Fibroblast of lung (primary cell): ENCODE measurements at regions not wholly inside any gene's neighbourhood (a gene's known extent, or its start where the extent isn't known, plus 50 kb on each side); places are given as distances from the start of the nearest gene placed in this dataset.

Experiments used
- DNase-seq, 2 donors: peaks; one replicate each; pipeline versions ENCODE4 v3.0.0 to v3.0.0-alpha.2; 2010; ENCODE audit warnings: low read depth in 2 of 2
- H2AFZ ChIP-seq: 2 replicates; pipeline ENCODE4 v1.5.1; 2012; ENCODE audit warnings: low read length, control low read depth, inconsistent platforms
- H3K27ac ChIP-seq: 2 replicates; pipeline ENCODE4 v1.5.1; 2011; ENCODE audit warnings: low read length, control low read depth; ENCODE audit not compliant: insufficient read depth
- H3K27me3 ChIP-seq: 2 replicates; pipeline ENCODE4 v1.5.1; 2011; ENCODE audit warnings: mild to moderate bottlenecking, low read length; ENCODE audit not compliant: control insufficient read depth, insufficient read depth
- H3K36me3 ChIP-seq: 2 replicates; pipeline ENCODE4 v1.5.1; 2011; ENCODE audit warnings: low read length; ENCODE audit not compliant: control insufficient read depth, insufficient read depth
- H3K4me1 ChIP-seq: 2 replicates; pipeline ENCODE4 v1.5.1; 2011; ENCODE audit warnings: low read length; ENCODE audit not compliant: control insufficient read depth, insufficient read depth; ENCODE audit errors: extremely low read depth
- H3K4me2 ChIP-seq: 2 replicates; pipeline ENCODE4 v1.5.1; 2011; ENCODE audit warnings: low read length, control low read depth; ENCODE audit not compliant: insufficient read depth; ENCODE audit errors: extremely low read depth
- H3K4me3 ChIP-seq, 4 experiments: fragments of 200-600 bp in 1 of 4; sonication (generic) in 1 of 4; replicated peaks in 1 of 4; 2 replicates each; pipeline ENCODE4 v1.5.1; 2011 to 2016; ENCODE audit warnings: low read length in 4 of 4, low read depth in 3 of 4, mild to moderate bottlenecking in 3 of 4, control low read depth in 2 of 4, inconsistent platforms in 1 of 4, mixed read lengths in 1 of 4; ENCODE audit not compliant: insufficient read depth in 1 of 4; ENCODE audit errors: control extremely low read depth in 1 of 4
- H3K79me2 ChIP-seq: 2 replicates; pipeline ENCODE4 v1.5.1; 2012; ENCODE audit warnings: mild to moderate bottlenecking, low read length, inconsistent platforms; ENCODE audit not compliant: control insufficient read depth, insufficient read depth
- H3K9ac ChIP-seq: 2 replicates; pipeline ENCODE4 v1.5.1; 2011; ENCODE audit warnings: mild to moderate bottlenecking, low read length, control low read depth; ENCODE audit not compliant: insufficient read depth
- H3K9me3 ChIP-seq: 2 replicates; pipeline ENCODE4 v1.5.1; 2012; ENCODE audit warnings: low read depth, low read length; ENCODE audit not compliant: control insufficient read depth, insufficient read depth
- H4K20me1 ChIP-seq: 2 replicates; pipeline ENCODE4 v1.5.1; 2011; ENCODE audit warnings: low read length; ENCODE audit not compliant: control insufficient read depth, insufficient read depth; ENCODE audit errors: extremely low read depth
- EZH2 ChIP-seq: IDR thresholded peaks from 2 replicates; pipeline ENCODE4 v1.5.1; 2012; ENCODE audit warnings: low read length, control low read depth, mild to moderate bottlenecking; ENCODE audit errors: missing control alignments
- TF ChIP-seq, protein P1 (sequence below), 2 donors: IDR thresholded peaks in 1 of 2; conservative IDR thresholded peaks in 1 of 2; 1 replicate in 1 of 2; 2 replicates in 1 of 2; pipeline ENCODE4 v1.5.1; 2011 to 2012; ENCODE audit warnings: low read length in 2 of 2, control low read depth in 1 of 2, inconsistent platforms in 1 of 2, low read depth in 1 of 2, mild to moderate bottlenecking in 1 of 2

- Histone ChIP-seq H3K4me1 (no peaks in the 10 kb centered on the region), H2AFZ (no peak overlapping the region)
- DNase-seq: no peak
Measured at GRCh38 chr12:82146740-82147139, 211.4 kb downstream of the CCDC59 start.

DNA sequence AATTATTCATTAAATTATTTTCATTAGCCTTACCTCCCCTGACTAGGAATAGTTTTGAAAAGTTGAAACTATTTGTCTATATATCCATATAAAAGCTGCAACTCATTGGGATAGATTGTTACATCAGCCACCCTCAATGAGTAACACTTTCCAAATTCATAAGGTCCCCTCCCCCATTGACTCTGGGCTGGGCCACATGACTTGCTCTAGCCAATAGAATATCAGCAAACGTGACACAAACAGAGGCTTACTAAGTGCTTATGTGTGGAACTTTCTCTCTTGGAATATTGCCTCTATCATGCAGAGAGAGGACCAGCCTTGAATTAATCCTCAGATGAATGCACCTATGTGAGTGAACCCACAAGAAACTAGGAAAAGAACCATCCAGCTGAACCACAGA, 213.7 kb downstream of the CCDC59 start:
- no peaks in the 10 kb centered on the region for H3K27me3 ChIP-seq

More at GRCh38 chr12:82146740-82147139, 211.4 kb downstream of the CCDC59 start:
- no peaks in the 10 kb centered on the region for H3K36me3 ChIP-seq
- H3K27ac ChIP-seq: no peak overlapping the region
- no peaks in the 10 kb centered on the region for H3K27me3 ChIP-seq
- H3K4me2 ChIP-seq: no peak overlapping the region
- H3K79me2 ChIP-seq: no peaks in the 10 kb centered on the region
- no peaks in the 10 kb centered on the region for H3K9me3 ChIP-seq
- H3K9ac ChIP-seq: no peak overlapping the region
- TF ChIP-seq, protein P1, sequence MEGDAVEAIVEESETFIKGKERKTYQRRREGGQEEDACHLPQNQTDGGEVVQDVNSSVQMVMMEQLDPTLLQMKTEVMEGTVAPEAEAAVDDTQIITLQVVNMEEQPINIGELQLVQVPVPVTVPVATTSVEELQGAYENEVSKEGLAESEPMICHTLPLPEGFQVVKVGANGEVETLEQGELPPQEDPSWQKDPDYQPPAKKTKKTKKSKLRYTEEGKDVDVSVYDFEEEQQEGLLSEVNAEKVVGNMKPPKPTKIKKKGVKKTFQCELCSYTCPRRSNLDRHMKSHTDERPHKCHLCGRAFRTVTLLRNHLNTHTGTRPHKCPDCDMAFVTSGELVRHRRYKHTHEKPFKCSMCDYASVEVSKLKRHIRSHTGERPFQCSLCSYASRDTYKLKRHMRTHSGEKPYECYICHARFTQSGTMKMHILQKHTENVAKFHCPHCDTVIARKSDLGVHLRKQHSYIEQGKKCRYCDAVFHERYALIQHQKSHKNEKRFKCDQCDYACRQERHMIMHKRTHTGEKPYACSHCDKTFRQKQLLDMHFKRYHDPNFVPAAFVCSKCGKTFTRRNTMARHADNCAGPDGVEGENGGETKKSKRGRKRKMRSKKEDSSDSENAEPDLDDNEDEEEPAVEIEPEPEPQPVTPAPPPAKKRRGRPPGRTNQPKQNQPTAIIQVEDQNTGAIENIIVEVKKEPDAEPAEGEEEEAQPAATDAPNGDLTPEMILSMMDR (conservative IDR thresholded peaks at IDR 0.05 in 1 of 2, IDR thresholded peaks at IDR 0.05 in 1 of 2; ENCODE audit: low read depth in 1 of 2, low read length in 2 of 2): no peak
- no peak for TF ChIP-seq EZH2
- no peaks in the 10 kb centered on the region for H4K20me1 ChIP-seq
- H3K4me3 ChIP-seq: no peak overlapping the region

GRCh38 chr12:82132390-82132789, 225.8 kb downstream of the CCDC59 start:
- Histone ChIP-seq H3K4me3 (no peak overlapping the region), H3K36me3 (no peaks in the 10 kb centered on the region), H3K27me3 (no peaks in the 10 kb centered on the region), H3K9me3 (no peaks in the 10 kb centered on the region), H3K4me1 (no peaks in the 10 kb centered on the region), H3K27ac (no peak overlapping the region), H3K9ac (no peak overlapping the region), H3K79me2 (no peaks in the 10 kb centered on the region), H2AFZ (no peak overlapping the region), H4K20me1 (no peaks in the 10 kb centered on the region), H3K4me2 (no peak overlapping the region)
- no peak for TF ChIP-seq EZH2
- TF ChIP-seq, protein P1 (conservative IDR thresholded peaks at IDR 0.05 in 1 of 2, IDR thresholded peaks at IDR 0.05 in 1 of 2; ENCODE audit: low read depth in 1 of 2, low read length in 2 of 2): no peak
- DNase-seq: no peak

More for the DNA sequence above, 213.7 kb downstream of the CCDC59 start:
- Histone ChIP-seq H3K36me3 (no peaks in the 10 kb centered on the region), H3K9me3 (no peaks in the 10 kb centered on the region), H2AFZ (no peak overlapping the region), H3K9ac (no peak overlapping the region), H3K79me2 (no peaks in the 10 kb centered on the region), H4K20me1 (no peaks in the 10 kb centered on the region), H3K27ac (no peak overlapping the region), H3K4me3 (no peak overlapping the region), H3K4me2 (no peak overlapping the region), H3K4me1 (no peaks in the 10 kb centered on the region)
- no peak for DNase-seq
- TF ChIP-seq EZH2: no peak
- TF ChIP-seq, protein P1 (conservative IDR thresholded peaks at IDR 0.05 in 1 of 2, IDR thresholded peaks at IDR 0.05 in 1 of 2; ENCODE audit: low read depth in 1 of 2, low read length in 2 of 2): no peak
